ENCODE measurements at regions not wholly inside any gene's neighbourhood (a gene's known extent, or its start where the extent isn't known, plus 50 kb on each side); places are given as distances from the start of the nearest gene placed in this dataset.
"Not testable (repeated sequence)": the region's sequence is repeated elsewhere in the genome, so short reads cannot be mapped to it uniquely, and the experiment has no call there.

DNA sequence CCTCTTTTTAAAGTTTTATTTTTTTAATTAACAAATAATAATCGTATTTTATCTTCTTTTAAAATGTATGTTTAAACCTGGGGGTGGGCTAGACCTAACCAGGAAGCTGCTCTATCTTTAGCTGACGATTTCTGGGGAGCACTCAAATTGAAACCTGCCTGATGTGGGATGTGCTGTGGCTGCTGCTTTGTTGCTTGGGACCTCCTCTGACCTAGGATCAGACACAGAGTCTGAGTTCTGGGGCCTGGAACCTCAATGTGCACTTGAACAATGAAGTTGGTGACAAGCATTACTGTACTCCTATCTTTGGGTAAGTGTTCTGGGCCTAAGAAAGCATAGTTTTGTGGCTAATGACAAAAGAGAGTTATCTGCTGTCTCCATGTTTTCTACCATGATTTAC lies 386.7 kb downstream of the DAD1 start:
- TF ChIP-seq PPARA (CRISPR knock-in tag; IDR thresholded peaks at IDR 0.05; ENCODE audit: borderline replicate concordance), result no peak
- TF ChIP-seq CSDC2 (CRISPR knock-in tag; IDR thresholded peaks at IDR 0.05), result no peak
- TF ChIP-seq ZFP30 (CRISPR knock-in tag; IDR thresholded peaks at IDR 0.05), result no peak
- TF ChIP-seq ZNF70 (CRISPR knock-in tag; IDR thresholded peaks at IDR 0.05), result no peak
- TF ChIP-seq ARNTL (CRISPR knock-in tag; IDR thresholded peaks at IDR 0.05; ENCODE audit: borderline replicate concordance, low read depth), result no peak
- no peak for TF ChIP-seq PATZ1 (CRISPR knock-in tag; IDR thresholded peaks at IDR 0.05; ENCODE audit: borderline replicate concordance)
- no peak for TF ChIP-seq ZNF8 (CRISPR knock-in tag; IDR thresholded peaks at IDR 0.05)
- ATAC-seq, result no peak

DNA sequence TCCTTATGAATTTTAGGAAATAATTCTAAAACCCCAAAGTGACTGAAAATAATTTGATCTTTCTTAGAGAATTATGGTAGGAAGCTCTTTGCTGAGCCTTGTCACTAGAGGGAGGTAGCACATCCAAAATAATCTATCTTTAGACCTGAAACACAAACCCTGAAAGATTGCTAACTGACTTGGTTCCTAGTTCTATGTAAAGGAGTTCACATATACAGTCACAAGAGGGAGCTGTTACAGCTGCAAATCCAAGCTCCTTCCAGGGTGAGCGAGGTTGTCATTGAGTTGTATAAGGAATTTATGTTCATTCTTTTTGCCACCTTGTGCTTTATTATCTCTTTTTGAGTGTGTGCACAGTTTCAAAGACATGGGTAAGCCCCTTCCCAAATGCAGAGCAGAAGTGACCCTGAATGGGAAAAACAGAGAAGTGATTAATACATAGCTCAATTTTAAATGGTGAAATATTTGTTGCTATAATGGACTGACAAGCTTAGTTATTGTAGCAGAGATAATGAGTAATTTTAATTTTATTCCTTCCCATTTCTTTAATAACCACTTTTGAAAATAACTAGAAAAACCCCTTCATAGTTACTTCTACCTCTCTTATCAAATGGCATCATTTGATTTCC lies 387.9 kb downstream of the DAD1 start:
- TF ChIP-seq ZC3H10 (CRISPR knock-in tag; IDR thresholded peaks at IDR 0.05), result no peak
- no peak for TF ChIP-seq RARB (CRISPR knock-in tag; IDR thresholded peaks at IDR 0.05)
- no peak for TF ChIP-seq ISL1 (CRISPR knock-in tag; IDR thresholded peaks at IDR 0.05)
- no peak for TF ChIP-seq ZNF565 (CRISPR knock-in tag; conservative IDR thresholded peaks at IDR 0.05; ENCODE audit: low read depth)
- TF ChIP-seq GLIS3 (CRISPR knock-in tag; IDR thresholded peaks at IDR 0.05), result no peak
- TF ChIP-seq, protein P1, sequence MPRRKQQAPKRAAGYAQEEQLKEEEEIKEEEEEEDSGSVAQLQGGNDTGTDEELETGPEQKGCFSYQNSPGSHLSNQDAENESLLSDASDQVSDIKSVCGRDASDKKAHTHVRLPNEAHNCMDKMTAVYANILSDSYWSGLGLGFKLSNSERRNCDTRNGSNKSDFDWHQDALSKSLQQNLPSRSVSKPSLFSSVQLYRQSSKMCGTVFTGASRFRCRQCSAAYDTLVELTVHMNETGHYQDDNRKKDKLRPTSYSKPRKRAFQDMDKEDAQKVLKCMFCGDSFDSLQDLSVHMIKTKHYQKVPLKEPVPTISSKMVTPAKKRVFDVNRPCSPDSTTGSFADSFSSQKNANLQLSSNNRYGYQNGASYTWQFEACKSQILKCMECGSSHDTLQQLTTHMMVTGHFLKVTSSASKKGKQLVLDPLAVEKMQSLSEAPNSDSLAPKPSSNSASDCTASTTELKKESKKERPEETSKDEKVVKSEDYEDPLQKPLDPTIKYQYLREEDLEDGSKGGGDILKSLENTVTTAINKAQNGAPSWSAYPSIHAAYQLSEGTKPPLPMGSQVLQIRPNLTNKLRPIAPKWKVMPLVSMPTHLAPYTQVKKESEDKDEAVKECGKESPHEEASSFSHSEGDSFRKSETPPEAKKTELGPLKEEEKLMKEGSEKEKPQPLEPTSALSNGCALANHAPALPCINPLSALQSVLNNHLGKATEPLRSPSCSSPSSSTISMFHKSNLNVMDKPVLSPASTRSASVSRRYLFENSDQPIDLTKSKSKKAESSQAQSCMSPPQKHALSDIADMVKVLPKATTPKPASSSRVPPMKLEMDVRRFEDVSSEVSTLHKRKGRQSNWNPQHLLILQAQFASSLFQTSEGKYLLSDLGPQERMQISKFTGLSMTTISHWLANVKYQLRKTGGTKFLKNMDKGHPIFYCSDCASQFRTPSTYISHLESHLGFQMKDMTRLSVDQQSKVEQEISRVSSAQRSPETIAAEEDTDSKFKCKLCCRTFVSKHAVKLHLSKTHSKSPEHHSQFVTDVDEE (CRISPR knock-in tag; IDR thresholded peaks at IDR 0.05), result no peak
- no peak for TF ChIP-seq SNAI2 (CRISPR knock-in tag; IDR thresholded peaks at IDR 0.05)
- TF ChIP-seq, protein P2, sequence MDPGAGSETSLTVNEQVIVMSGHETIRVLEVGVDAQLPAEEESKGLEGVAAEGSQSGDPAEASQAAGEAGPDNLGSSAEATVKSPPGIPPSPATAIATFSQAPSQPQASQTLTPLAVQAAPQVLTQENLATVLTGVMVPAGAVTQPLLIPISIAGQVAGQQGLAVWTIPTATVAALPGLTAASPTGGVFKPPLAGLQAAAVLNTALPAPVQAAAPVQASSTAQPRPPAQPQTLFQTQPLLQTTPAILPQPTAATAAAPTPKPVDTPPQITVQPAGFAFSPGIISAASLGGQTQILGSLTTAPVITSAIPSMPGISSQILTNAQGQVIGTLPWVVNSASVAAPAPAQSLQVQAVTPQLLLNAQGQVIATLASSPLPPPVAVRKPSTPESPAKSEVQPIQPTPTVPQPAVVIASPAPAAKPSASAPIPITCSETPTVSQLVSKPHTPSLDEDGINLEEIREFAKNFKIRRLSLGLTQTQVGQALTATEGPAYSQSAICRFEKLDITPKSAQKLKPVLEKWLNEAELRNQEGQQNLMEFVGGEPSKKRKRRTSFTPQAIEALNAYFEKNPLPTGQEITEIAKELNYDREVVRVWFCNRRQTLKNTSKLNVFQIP (CRISPR knock-in tag; IDR thresholded peaks at IDR 0.05; ENCODE audit: borderline replicate concordance, low read depth), result no peak
- no peak for TF ChIP-seq TOX (CRISPR knock-in tag; IDR thresholded peaks at IDR 0.05; ENCODE audit: borderline replicate concordance)
- TF ChIP-seq OSR1 (CRISPR knock-in tag; IDR thresholded peaks at IDR 0.05), result no peak
- peak; percentile 88 for ATAC-seq

GRCh38 chr14:22200131-22200530 lies 388.9 kb downstream of the DAD1 start:
- not testable (repeated sequence) for ATAC-seq

DNA sequence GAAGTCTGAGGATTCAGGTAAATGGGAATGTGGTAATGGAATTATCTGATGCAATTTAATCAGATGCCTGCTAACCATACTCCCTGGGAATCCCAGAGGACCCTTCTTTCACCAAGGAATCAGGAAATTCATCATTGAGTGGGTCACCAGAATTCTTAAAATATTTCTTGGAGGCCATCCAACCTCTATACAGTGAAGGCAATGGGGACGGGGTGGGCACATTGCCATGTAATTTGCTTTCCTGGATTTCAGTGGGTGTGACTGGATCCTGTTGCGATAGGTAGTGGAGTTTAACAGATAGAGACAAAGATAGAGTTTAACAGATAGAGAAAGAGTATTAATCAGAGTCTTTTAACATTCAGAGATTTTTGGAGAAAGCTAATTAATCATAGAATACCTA lies 394.4 kb downstream of the DAD1 start:
- no peak for ATAC-seq
- TF ChIP-seq ESRRG (CRISPR knock-in tag; IDR thresholded peaks at IDR 0.05) (no peak), ZNF70 (CRISPR knock-in tag; IDR thresholded peaks at IDR 0.05) (no peak), TOX (CRISPR knock-in tag; IDR thresholded peaks at IDR 0.05; ENCODE audit: borderline replicate concordance) (no peak), CSRNP3 (CRISPR knock-in tag; IDR thresholded peaks at IDR 0.05) (no peak), TCF4 (CRISPR knock-in tag; IDR thresholded peaks at IDR 0.05; ENCODE audit: borderline replicate concordance) (no peak), SNAI2 (CRISPR knock-in tag; IDR thresholded peaks at IDR 0.05) (no peak), CSDC2 (CRISPR knock-in tag; IDR thresholded peaks at IDR 0.05) (no peak)
